CD4-positive, CD25-positive, alpha-beta regulatory T cell (primary cell): ENCODE measurements at regions not wholly inside any gene's neighbourhood (a gene's known extent, or its start where the extent isn't known, plus 50 kb on each side); places are given as distances from the start of the nearest gene placed in this dataset.

Experiments
- ATAC-seq, 2 donors: fragments of 150-1000 bp; cut with Tn5 transposase; one replicate each; pipeline ENCODE4 v1.10.0; 2021; ENCODE audit warnings: low read depth in 2 of 2, moderate number of reproducible peaks in 2 of 2, moderate library complexity in 1 of 2
- DNase-seq, 3 donors: peaks; one replicate each; pipeline versions ENCODE4 v3.0.0 to v3.0.0-alpha.2; 2012 to 2022; ENCODE audit warnings: mixed read lengths in 1 of 3
- H3K27ac ChIP-seq: one replicate; pipeline ENCODE4 v1.7.0; 2013; ENCODE audit warnings: mild to moderate bottlenecking, low read length; ENCODE audit not compliant: insufficient read depth, poor library complexity, severe bottlenecking
- H3K27me3 ChIP-seq: one replicate; pipeline ENCODE4 v1.7.0; 2013; ENCODE audit warnings: low read length; ENCODE audit not compliant: control insufficient read depth, insufficient read depth
- H3K36me3 ChIP-seq: one replicate; pipeline ENCODE4 v1.7.0; 2013; ENCODE audit warnings: mild to moderate bottlenecking, low read length, moderate library complexity; ENCODE audit not compliant: control insufficient read depth, insufficient read depth
- H3K4me1 ChIP-seq: 2 replicates; pipeline ENCODE4 v1.7.0; 2013; ENCODE audit warnings: mild to moderate bottlenecking, low read length; ENCODE audit not compliant: insufficient read depth, control insufficient read depth, poor library complexity, severe bottlenecking
- H3K4me3 ChIP-seq: one replicate; pipeline ENCODE4 v1.7.0; 2013; ENCODE audit warnings: low read depth, mild to moderate bottlenecking, low read length, moderate library complexity
- H3K9me3 ChIP-seq, 2 experiments: 1 replicate in 1 of 2; 2 replicates in 1 of 2; pipeline ENCODE4 v1.7.0; 2013; ENCODE audit warnings: low read length in 2 of 2, mild to moderate bottlenecking in 1 of 2, moderate library complexity in 1 of 2; ENCODE audit not compliant: control insufficient read depth in 2 of 2
- H3K27ac Mint-ChIP-seq, 3 donors: one replicate each; pipeline ENCODE4 v1.8.0; 2020 to 2022; ENCODE audit warnings: mild to moderate bottlenecking in 3 of 3, mixed read lengths in 3 of 3, moderate library complexity in 2 of 3
- H3K27me3 Mint-ChIP-seq: one replicate; pipeline ENCODE4 v1.8.0; 2022; ENCODE audit warnings: mild to moderate bottlenecking, mixed read lengths
- H3K36me3 Mint-ChIP-seq: one replicate; pipeline ENCODE4 v1.8.0; 2020; ENCODE audit warnings: mixed read lengths
- H3K4me1 Mint-ChIP-seq, 4 donors: one replicate each; pipeline ENCODE4 v1.8.0; 2020 to 2022; ENCODE audit warnings: mixed read lengths in 4 of 4, mild to moderate bottlenecking in 1 of 4
- H3K4me3 Mint-ChIP-seq, 4 donors: one replicate each; pipeline ENCODE4 v1.8.0; 2020 to 2022; ENCODE audit warnings: mild to moderate bottlenecking in 4 of 4, mixed read lengths in 4 of 4, moderate library complexity in 3 of 4
- H3K9me3 Mint-ChIP-seq, 7 donors: one replicate each; pipeline ENCODE4 v1.8.0; 2020 to 2022; ENCODE audit warnings: mixed read lengths in 7 of 7, mild to moderate bottlenecking in 3 of 7, moderate library complexity in 2 of 7

- no peak overlapping the region for H3K4me3 ChIP-seq
- Mint-ChIP-seq H3K27me3 (peaks cover 14% of the 10 kb centered on the region), H3K4me1 (no peaks in the 10 kb centered on the region), H3K36me3 (no peaks in the 10 kb centered on the region), H3K4me3 (no peak overlapping the region), H3K9me3 (peaks cover 0 to 4% (median 0%) of the 10 kb centered on the region in 7 donors), H3K27ac (no peak overlapping the region)
- H3K36me3 ChIP-seq = no peaks in the 10 kb centered on the region
- DNase-seq = no peak
- no peak for ATAC-seq
- no peaks in the 10 kb centered on the region for H3K27me3 ChIP-seq
- H3K27ac ChIP-seq = no peak overlapping the region
- no peaks in the 10 kb centered on the region for H3K9me3 ChIP-seq
- H3K4me1 ChIP-seq = no peaks in the 10 kb centered on the region
Observed at GRCh38 chr11:11709447-11710239, 87.8 kb upstream of the GALNT18 start.

- no peak for DNase-seq
- Histone ChIP-seq H3K27ac (no peak overlapping the region), H3K4me3 (no peak overlapping the region), H3K36me3 (no peaks in the 10 kb centered on the region), H3K27me3 (no peaks in the 10 kb centered on the region), H3K9me3 (no peaks in the 10 kb centered on the region), H3K4me1 (no peaks in the 10 kb centered on the region)
- no peak for ATAC-seq
- Mint-ChIP-seq H3K36me3 (no peaks in the 10 kb centered on the region), H3K27ac (no peak overlapping the region), H3K27me3 (peaks cover 14% of the 10 kb centered on the region), H3K4me3 (no peak overlapping the region), H3K4me1 (no peaks in the 10 kb centered on the region), H3K9me3 (peaks cover 0 to 4% (median 0%) of the 10 kb centered on the region in 7 donors)
Observed at GRCh38 chr11:11708256-11708655, 86.5 kb upstream of the GALNT18 start.

GRCh38 chr11:11706028-11706427, 84.2 kb upstream of the GALNT18 start:
- Mint-ChIP-seq H3K9me3 (peaks cover 0 to 4% (median 0%) of the 10 kb centered on the region in 7 donors), H3K36me3 (no peaks in the 10 kb centered on the region), H3K4me3 (no peak overlapping the region), H3K27ac (no peak overlapping the region), H3K4me1 (no peaks in the 10 kb centered on the region), H3K27me3 (peaks cover 14% of the 10 kb centered on the region)
- Histone ChIP-seq H3K9me3 (no peaks in the 10 kb centered on the region), H3K27ac (no peak overlapping the region), H3K36me3 (no peaks in the 10 kb centered on the region), H3K4me1 (no peaks in the 10 kb centered on the region), H3K27me3 (no peaks in the 10 kb centered on the region), H3K4me3 (no peak overlapping the region)
- DNase-seq = no peak
- no peak for ATAC-seq

GRCh38 chr11:11703885-11704284, 82.1 kb upstream of the GALNT18 start:
- peaks cover 0 to 4% (median 0%) of the 10 kb centered on the region in 7 donors for H3K9me3 Mint-ChIP-seq
- H3K9me3 ChIP-seq = no peaks in the 10 kb centered on the region
- no peak overlapping the region for H3K4me3 Mint-ChIP-seq
- H3K4me3 ChIP-seq = no peak overlapping the region
- H3K4me1 ChIP-seq = no peaks in the 10 kb centered on the region
- H3K27ac Mint-ChIP-seq = no peak overlapping the region
- no peak overlapping the region for H3K27ac ChIP-seq
- H3K36me3 ChIP-seq = no peaks in the 10 kb centered on the region
- DNase-seq (no peak), ATAC-seq (no peak)
- H3K36me3 Mint-ChIP-seq = no peaks in the 10 kb centered on the region
- peaks cover 9% of the 10 kb centered on the region for H3K27me3 Mint-ChIP-seq
- H3K4me1 Mint-ChIP-seq = no peaks in the 10 kb centered on the region
- no peaks in the 10 kb centered on the region for H3K27me3 ChIP-seq

GRCh38 chr11:11701070-11701469, 79.3 kb upstream of the GALNT18 start:
- H3K27me3 Mint-ChIP-seq = no peaks in the 10 kb centered on the region
- H3K4me3 Mint-ChIP-seq = no peak overlapping the region
- H3K9me3 Mint-ChIP-seq = peaks cover 0 to 3% (median 0%) of the 10 kb centered on the region in 7 donors
- DNase-seq (no peak), ATAC-seq (no peak)
- no peaks in the 10 kb centered on the region for H3K4me1 Mint-ChIP-seq
- no peaks in the 10 kb centered on the region for H3K36me3 Mint-ChIP-seq
- Histone ChIP-seq H3K4me1 (no peaks in the 10 kb centered on the region), H3K27me3 (no peaks in the 10 kb centered on the region), H3K27ac (no peak overlapping the region), H3K9me3 (no peaks in the 10 kb centered on the region), H3K36me3 (no peaks in the 10 kb centered on the region), H3K4me3 (no peak overlapping the region)
- H3K27ac Mint-ChIP-seq = no peak overlapping the region

- H3K27ac Mint-ChIP-seq = no peak overlapping the region
- no peak overlapping the region for H3K4me3 ChIP-seq
- no peak overlapping the region for H3K27ac ChIP-seq
- H3K9me3 Mint-ChIP-seq = peaks cover 0 to 7% (median 0%) of the 10 kb centered on the region in 7 donors
- no peaks in the 10 kb centered on the region for H3K9me3 ChIP-seq
- H3K36me3 ChIP-seq = no peaks in the 10 kb centered on the region
- H3K4me3 Mint-ChIP-seq = no peak overlapping the region
- H3K4me1 Mint-ChIP-seq = no peaks in the 10 kb centered on the region
- H3K4me1 ChIP-seq = no peaks in the 10 kb centered on the region
- no peaks in the 10 kb centered on the region for H3K36me3 Mint-ChIP-seq
- H3K27me3 ChIP-seq = no peaks in the 10 kb centered on the region
- H3K27me3 Mint-ChIP-seq = no peaks in the 10 kb centered on the region
- no peak for DNase-seq
- no peak for ATAC-seq
Observed at GRCh38 chr11:11697796-11698195, 76.0 kb upstream of the GALNT18 start.

- Mint-ChIP-seq H3K36me3 (no peaks in the 10 kb centered on the region), H3K27ac (no peak overlapping the region), H3K4me3 (no peak overlapping the region), H3K9me3 (peaks cover 0 to 8% (median 0%) of the 10 kb centered on the region in 7 donors), H3K27me3 (peaks cover 11% of the 10 kb centered on the region), H3K4me1 (no peaks in the 10 kb centered on the region)
- Histone ChIP-seq H3K27me3 (no peaks in the 10 kb centered on the region), H3K4me3 (no peak overlapping the region), H3K27ac (no peak overlapping the region), H3K9me3 (no peaks in the 10 kb centered on the region), H3K36me3 (no peaks in the 10 kb centered on the region), H3K4me1 (no peaks in the 10 kb centered on the region)
- ATAC-seq = no peak
- no peak for DNase-seq
Observed at GRCh38 chr11:11691296-11692151, 69.7 kb upstream of the GALNT18 start.
